HG02885 (cell line): ENCODE measurements at regions not wholly inside any gene's neighbourhood (a gene's known extent, or its start where the extent isn't known, plus 50 kb on each side); places are given as distances from the start of the nearest gene placed in this dataset.
"Not testable (repeated sequence)": the region's sequence is repeated elsewhere in the genome, so short reads cannot be mapped to it uniquely, and the experiment has no call there.

Experiments used
- ATAC-seq: cut with Tn5 transposase; IDR thresholded peaks from one replicate; pipeline ENCODE4 v1.9.1; 2021; ENCODE audit warnings: mild to moderate bottlenecking; ENCODE audit not compliant: unreplicated experiment, poor library complexity

DNA sequence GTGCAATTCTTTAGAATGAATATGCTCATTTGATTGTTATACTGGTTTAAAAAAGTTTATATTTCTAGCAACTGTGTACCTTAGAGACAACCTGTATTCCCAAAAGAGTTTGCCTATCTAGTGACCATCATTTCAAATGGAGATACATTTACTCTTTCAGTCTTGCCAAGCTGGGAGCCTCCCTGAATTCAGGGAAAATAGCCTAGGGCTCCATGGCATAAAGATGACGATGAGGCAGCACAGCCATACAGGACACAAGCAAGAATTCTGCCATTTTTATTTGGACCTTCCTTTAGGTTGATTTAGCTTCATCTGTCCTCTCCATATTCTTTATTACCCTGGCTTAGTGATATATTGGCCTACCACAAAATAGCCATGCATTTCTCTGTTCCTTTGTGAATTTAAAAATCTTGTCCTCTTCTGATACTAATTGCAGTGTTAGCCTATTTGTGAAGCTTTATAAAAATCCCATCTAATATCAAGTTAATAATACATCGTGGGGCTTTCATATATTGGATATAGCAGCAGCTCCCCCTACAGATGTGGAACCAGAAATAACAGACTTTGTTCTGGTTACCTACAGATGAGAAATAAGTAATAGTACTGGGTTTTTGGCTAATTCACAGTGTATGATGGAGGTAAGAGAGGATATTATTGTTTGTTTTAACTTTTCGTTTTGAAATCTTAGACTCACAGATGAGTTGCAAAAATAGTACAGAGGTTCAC, 1661.9 kb upstream of the PIK3C3 start:
- no peak for ATAC-seq

DNA sequence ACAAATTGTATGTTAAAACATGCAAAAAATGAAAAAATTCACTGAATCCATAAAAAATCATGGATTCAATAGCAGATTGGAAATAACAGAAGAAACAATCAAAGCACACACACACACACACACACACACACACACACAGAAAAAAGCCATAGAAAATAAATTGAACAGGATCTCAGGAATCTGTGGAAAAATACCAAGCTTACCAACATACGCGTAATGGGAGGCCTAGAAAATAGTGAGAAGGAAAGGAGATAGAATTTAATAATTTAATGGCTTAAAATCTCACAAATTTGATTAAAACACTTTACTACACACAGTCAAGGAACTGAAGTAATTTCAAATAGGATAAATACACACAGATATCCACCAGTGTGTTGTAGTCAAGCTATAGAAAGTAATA, 1671.5 kb upstream of the PIK3C3 start:
- no peak for ATAC-seq

DNA sequence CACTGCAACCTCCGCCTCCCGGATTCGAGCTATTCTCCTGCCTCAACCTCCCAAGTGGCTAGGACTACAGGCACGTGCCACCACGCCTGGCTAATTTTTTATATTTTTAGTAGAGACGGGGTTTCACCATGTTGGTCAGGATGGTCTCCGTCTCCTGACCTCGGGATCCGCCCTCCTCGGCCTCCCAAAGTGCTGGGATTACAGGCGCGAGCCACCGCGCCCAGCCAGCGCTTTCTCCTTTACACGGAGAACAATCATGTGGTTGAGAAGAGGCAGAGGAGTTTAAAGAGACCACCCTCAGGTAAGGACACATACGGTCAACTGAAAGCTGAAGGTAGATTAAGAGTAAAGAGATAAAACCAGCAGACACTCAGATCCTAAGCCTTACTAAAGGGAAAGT, 1673.7 kb upstream of the PIK3C3 start:
- ATAC-seq: not testable (repeated sequence)

DNA sequence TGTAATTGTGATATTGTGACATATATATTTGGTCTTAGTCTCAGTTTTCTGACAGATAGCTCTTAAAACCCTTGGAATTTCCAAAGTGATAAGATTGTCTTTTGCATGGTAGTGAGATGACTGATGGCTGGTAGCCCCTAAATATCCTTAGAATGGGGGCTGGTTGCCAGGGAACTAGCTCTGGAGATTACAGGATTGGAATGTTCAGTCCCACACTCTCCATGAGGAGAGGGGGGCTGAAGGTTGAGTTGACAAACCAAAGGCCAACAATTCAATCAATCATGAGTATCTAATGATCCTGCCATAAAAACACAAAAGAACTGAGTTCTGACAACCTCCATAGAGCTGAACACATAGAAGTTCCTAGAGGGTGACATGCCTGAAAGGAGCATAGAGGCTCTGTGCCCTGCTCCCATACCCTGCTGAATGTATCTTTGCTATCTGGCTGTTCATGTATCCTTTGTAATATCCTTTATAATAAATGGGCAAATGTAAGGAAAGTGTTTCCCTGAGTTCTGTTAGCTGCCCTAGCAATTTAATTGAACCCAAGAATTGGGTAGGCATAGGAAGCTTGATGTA, 1680.3 kb upstream of the PIK3C3 start:
- no peak for ATAC-seq

- no peak for ATAC-seq
Observed at GRCh38 chr18:40272630-40273231, 1682.3 kb upstream of the PIK3C3 start.

- no peak for ATAC-seq
Observed at GRCh38 chr18:40259115-40259835, 1695.8 kb upstream of the PIK3C3 start.

DNA sequence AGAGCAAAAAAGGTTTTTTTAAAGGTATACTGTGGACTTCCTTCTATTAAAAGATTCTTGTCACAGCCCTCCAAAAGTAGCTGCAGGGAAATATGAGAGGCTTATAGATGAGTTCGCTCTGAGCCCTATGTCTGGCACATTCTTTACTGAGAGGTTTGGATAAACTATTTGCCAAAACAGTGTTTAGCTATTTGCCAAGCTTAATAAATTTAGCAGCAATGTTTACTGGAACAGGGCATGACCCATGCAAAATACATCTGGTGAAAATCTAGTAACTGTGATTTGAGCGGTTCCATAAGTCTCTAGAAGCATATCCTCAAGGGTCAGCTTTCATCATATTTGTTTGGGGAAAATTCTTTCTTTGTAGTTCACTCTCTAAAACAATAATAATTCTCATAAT, 1696.7 kb upstream of the PIK3C3 start:
- no peak for ATAC-seq

- ATAC-seq: no peak
Observed at GRCh38 chr18:40250236-40250635, 1704.8 kb upstream of the PIK3C3 start.

DNA sequence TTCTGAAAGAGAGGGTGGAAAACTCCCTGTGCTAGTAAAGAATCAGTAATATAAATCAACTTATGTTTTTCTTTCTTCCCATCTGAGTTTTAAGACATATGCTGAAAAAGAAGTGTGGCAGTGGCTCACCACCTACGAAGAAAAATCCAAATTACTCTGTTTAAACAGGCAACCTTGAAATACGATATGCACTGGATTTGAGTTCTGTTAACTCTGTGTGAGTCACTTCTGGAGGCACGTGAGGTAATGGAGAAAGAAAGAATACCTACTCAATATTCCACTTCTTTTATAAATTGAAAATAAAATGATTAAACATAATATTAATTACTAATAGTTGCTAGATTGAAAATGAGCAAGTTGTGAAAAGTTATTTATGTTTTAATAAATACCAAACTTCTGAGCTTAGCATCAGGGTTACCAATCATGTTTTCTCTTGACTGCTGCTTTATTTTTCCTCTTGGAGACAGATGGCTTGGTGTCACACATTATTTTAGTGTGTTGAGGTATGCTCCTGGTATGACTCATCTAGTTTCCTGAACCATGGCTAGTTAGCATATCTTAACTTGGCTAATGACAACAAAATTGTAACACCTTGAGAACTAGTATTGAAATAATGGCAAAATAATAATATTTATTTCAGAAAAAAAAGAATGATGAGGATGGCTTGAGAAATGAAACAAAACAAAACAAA, 1705.5 kb upstream of the PIK3C3 start:
- ATAC-seq: no peak

- not testable (repeated sequence) for ATAC-seq
Observed at GRCh38 chr18:40245612-40246011, 1709.4 kb upstream of the PIK3C3 start.

GRCh38 chr18:40243607-40244006, 1711.4 kb upstream of the PIK3C3 start:
- ATAC-seq: no peak

DNA sequence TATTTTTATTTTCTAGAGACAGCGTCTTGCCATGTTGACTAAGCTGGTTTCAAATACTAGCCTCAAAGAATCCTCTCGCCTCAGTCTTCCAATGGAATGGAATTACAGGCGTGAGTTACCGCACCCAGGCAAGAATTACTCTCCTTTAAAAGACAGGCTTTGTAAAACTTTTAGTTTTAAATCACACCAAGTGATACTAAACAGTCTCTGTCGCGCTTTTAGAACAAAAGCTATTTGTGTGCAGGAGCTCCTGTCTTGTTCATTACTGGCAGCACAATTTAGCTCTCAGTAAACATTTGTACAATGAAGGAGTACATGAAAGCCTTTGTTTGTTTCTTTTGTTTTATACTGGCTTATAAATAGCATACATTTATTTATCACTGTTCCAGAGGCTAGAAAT, 1719.2 kb upstream of the PIK3C3 start:
- ATAC-seq: no peak

GRCh38 chr18:40235323-40235722, 1719.7 kb upstream of the PIK3C3 start:
- no peak for ATAC-seq

DNA sequence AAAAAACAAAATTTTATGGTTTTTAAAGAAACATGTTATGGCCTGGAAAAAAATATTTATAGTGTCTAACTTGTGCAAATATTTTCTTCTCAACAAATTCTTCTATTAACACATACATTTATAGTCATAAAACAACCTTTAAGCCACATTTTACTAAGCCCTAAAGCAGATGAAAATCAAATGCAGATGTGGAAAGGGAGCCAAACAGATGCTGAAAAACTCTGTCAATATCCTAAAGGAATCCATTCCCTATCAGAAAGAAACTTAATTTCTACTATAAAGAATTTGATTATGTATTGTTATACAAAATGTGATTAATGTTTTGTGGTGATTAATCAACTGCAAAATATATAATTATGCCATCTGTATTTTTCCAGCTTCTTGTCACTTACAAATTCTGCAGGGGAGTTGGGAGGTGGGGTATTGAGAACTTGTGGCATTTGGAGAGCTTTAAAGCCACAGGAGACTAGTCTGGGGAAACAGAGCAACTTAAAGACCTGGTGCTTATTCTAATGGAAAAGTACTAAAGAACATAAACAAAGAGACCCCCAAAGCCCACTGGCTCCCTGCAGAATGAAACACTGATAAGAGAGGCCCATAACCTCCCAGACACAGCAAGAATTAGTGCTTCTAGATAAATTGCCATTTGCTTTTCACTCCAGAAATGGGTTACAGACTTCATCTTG, 1721.0 kb upstream of the PIK3C3 start:
- no peak for ATAC-seq

- ATAC-seq: no peak
Observed at GRCh38 chr18:40222776-40223175, 1732.3 kb upstream of the PIK3C3 start.

- ATAC-seq: no peak
Observed at GRCh38 chr18:40216856-40217255, 1738.2 kb upstream of the PIK3C3 start.

- ATAC-seq: no peak
Observed at GRCh38 chr18:40215979-40216378, 1739.1 kb upstream of the PIK3C3 start.

DNA sequence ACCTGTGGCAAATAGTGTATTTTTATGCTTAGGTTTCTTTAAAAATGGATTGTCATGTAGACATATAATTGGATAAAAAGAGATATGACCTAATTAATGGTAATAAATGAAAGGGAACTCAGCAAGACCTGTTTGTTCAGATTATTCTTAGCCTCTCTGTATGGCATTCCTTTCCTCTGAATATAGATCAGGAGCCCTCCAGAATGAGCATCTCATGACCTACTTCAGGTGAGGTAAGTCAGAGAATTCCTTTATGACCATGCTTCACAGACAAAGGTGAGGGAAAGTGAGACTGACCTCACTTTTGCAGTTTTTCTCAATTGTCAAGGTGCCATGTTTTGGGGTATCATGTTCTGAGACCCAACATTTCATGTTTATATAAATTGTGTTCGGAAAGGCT, 1744.3 kb upstream of the PIK3C3 start:
- ATAC-seq: no peak

DNA sequence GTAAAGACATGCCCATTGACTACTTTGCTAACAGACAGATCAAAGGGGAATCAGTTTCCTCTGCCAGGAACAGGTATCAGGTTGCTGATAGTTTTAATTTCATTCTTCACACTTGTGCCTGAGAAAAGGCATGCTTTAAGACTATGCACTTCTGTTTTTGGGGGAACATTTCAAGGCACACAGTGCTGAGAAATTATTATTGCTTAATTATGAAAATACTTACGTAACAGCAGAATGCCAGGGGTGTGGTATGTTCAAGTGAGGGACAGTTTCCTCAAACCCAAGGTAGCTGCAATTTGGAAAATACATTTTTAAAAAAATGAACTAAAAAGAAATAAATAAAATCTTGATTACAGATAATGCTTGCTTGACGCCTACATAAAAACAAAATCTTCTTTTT, 1746.1 kb upstream of the PIK3C3 start:
- no peak for ATAC-seq

- no peak for ATAC-seq
Observed at GRCh38 chr18:40197711-40198110, 1757.3 kb upstream of the PIK3C3 start.
